ENCODE measurements at regions not wholly inside any gene's neighbourhood (a gene's known extent, or its start where the extent isn't known, plus 50 kb on each side); places are given as distances from the start of the nearest gene placed in this dataset.
"Not testable (repeated sequence)": the region's sequence is repeated elsewhere in the genome, so short reads cannot be mapped to it uniquely, and the experiment has no call there.

- intact Hi-C loops (cut with micrococcal nuclease): no loop called here
Measured at GRCh38 chr7:126178865-126179264, 1073.9 kb downstream of the GRM8 start.

- intact Hi-C loops (cut with micrococcal nuclease): no loop called here
Measured at GRCh38 chr7:126177782-126178181, 1075.0 kb downstream of the GRM8 start.

GRCh38 chr7:126166645-126167044, 1086.1 kb downstream of the GRM8 start:
- intact Hi-C loops (cut with micrococcal nuclease): no loop called here

- intact Hi-C loops (cut with micrococcal nuclease): no loop called here
Measured at GRCh38 chr7:126163647-126164046, 1089.1 kb downstream of the GRM8 start.

GRCh38 chr7:126157391-126157790, 1095.3 kb downstream of the GRM8 start:
- intact Hi-C loops (cut with micrococcal nuclease): no loop called here

GRCh38 chr7:126150278-126150958, 1102.3 kb downstream of the GRM8 start:
- intact Hi-C loops (cut with micrococcal nuclease): no loop called here

GRCh38 chr7:126140858-126141466, 1111.8 kb downstream of the GRM8 start:
- intact Hi-C loops (cut with micrococcal nuclease): no loop called here

- intact Hi-C loops (cut with micrococcal nuclease): no loop called here
Measured at GRCh38 chr7:126119981-126120380, 1132.8 kb downstream of the GRM8 start.

- intact Hi-C loops (cut with micrococcal nuclease): no loop called here
Measured at GRCh38 chr7:126103582-126103981, 1149.2 kb downstream of the GRM8 start.

- intact Hi-C loops (cut with micrococcal nuclease): no loop called here
Measured at GRCh38 chr7:126083014-126083413, 1153.4 kb upstream of the POT1 start.

- intact Hi-C loops (cut with micrococcal nuclease): no loop called here
Measured at GRCh38 chr7:126079581-126079980, 1150.0 kb upstream of the POT1 start.

GRCh38 chr7:126079151-126079550, 1149.5 kb upstream of the POT1 start:
- intact Hi-C loops (cut with micrococcal nuclease): no loop called here

GRCh38 chr7:126065766-126066165, 1136.1 kb upstream of the POT1 start:
- intact Hi-C loops (cut with micrococcal nuclease): no loop called here

- intact Hi-C loops (cut with micrococcal nuclease): no loop called here
Measured at GRCh38 chr7:126057979-126058378, 1128.4 kb upstream of the POT1 start.

GRCh38 chr7:126056613-126057012, 1127.0 kb upstream of the POT1 start:
- intact Hi-C loops (cut with micrococcal nuclease): not testable (repeated sequence)

GRCh38 chr7:126052229-126052628, 1122.6 kb upstream of the POT1 start:
- intact Hi-C loops (cut with micrococcal nuclease): no loop called here

GRCh38 chr7:126044662-126045061, 1115.0 kb upstream of the POT1 start:
- intact Hi-C loops (cut with micrococcal nuclease): no loop called here

- intact Hi-C loops (cut with micrococcal nuclease): no loop called here
Measured at GRCh38 chr7:126041472-126041871, 1111.8 kb upstream of the POT1 start.

- intact Hi-C loops (cut with micrococcal nuclease): no loop called here
Measured at GRCh38 chr7:126040114-126041045, 1110.8 kb upstream of the POT1 start.

GRCh38 chr7:126026421-126027088, 1096.9 kb upstream of the POT1 start:
- intact Hi-C loops (cut with micrococcal nuclease): no loop called here

- intact Hi-C loops (cut with micrococcal nuclease): no loop called here
Measured at GRCh38 chr7:126022452-126022851, 1092.8 kb upstream of the POT1 start.

- intact Hi-C loops (cut with micrococcal nuclease): no loop called here
Measured at GRCh38 chr7:126016722-126017121, 1087.1 kb upstream of the POT1 start.
